ENCODE measurements at regions not wholly inside any gene's neighbourhood (a gene's known extent, or its start where the extent isn't known, plus 50 kb on each side); places are given as distances from the start of the nearest gene placed in this dataset.

DNA sequence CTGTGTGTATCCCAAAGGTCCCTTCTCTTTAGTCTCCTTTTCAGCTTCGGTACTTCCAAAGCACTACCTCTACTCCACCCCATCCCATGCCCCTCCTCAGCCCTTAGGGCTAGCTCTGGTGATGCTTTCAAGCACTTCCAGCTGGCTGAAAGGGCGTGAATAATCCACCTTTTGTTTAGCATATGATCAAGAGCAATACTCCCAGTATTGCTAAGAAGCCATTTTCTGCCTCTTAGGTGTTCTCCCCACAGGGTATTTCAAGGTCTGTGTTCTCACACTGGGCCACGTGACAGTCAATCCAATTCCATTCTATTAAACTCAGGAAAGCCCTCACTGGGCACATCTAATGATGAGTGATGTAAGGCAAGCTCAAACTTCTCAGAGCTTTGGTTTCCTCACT is 298.5 kb upstream of the PROX1 start:
- TF ChIP-seq, protein P1, sequence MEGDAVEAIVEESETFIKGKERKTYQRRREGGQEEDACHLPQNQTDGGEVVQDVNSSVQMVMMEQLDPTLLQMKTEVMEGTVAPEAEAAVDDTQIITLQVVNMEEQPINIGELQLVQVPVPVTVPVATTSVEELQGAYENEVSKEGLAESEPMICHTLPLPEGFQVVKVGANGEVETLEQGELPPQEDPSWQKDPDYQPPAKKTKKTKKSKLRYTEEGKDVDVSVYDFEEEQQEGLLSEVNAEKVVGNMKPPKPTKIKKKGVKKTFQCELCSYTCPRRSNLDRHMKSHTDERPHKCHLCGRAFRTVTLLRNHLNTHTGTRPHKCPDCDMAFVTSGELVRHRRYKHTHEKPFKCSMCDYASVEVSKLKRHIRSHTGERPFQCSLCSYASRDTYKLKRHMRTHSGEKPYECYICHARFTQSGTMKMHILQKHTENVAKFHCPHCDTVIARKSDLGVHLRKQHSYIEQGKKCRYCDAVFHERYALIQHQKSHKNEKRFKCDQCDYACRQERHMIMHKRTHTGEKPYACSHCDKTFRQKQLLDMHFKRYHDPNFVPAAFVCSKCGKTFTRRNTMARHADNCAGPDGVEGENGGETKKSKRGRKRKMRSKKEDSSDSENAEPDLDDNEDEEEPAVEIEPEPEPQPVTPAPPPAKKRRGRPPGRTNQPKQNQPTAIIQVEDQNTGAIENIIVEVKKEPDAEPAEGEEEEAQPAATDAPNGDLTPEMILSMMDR (IDR thresholded peaks at IDR 0.05): no peak
- TF ChIP-seq POLR2AphosphoS5 (IDR thresholded peaks at IDR 0.05; ENCODE audit: low read depth, low read length): no peak
- TF ChIP-seq, protein P2, sequence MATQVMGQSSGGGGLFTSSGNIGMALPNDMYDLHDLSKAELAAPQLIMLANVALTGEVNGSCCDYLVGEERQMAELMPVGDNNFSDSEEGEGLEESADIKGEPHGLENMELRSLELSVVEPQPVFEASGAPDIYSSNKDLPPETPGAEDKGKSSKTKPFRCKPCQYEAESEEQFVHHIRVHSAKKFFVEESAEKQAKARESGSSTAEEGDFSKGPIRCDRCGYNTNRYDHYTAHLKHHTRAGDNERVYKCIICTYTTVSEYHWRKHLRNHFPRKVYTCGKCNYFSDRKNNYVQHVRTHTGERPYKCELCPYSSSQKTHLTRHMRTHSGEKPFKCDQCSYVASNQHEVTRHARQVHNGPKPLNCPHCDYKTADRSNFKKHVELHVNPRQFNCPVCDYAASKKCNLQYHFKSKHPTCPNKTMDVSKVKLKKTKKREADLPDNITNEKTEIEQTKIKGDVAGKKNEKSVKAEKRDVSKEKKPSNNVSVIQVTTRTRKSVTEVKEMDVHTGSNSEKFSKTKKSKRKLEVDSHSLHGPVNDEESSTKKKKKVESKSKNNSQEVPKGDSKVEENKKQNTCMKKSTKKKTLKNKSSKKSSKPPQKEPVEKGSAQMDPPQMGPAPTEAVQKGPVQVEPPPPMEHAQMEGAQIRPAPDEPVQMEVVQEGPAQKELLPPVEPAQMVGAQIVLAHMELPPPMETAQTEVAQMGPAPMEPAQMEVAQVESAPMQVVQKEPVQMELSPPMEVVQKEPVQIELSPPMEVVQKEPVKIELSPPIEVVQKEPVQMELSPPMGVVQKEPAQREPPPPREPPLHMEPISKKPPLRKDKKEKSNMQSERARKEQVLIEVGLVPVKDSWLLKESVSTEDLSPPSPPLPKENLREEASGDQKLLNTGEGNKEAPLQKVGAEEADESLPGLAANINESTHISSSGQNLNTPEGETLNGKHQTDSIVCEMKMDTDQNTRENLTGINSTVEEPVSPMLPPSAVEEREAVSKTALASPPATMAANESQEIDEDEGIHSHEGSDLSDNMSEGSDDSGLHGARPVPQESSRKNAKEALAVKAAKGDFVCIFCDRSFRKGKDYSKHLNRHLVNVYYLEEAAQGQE (IDR thresholded peaks at IDR 0.05; ENCODE audit: insufficient read depth in 1 of 2, low read depth in 2 of 2, low read length in 1 of 2): no peak

Data from Panc1 (cell line).